NT2/D1 (cell line): ENCODE measurements at regions not wholly inside any gene's neighbourhood (a gene's known extent, or its start where the extent isn't known, plus 50 kb on each side); places are given as distances from the start of the nearest gene placed in this dataset.

ENCODE experiments used
- DNase-seq: peaks from one replicate; pipeline ENCODE4 v3.0.0-alpha.2; 2011; ENCODE audit warnings: low read depth, low spot score
- H3K27me3 ChIP-seq: 2 replicates; pipeline ENCODE4 v1.6.0; 2011; ENCODE audit warnings: mild to moderate bottlenecking; ENCODE audit not compliant: insufficient read length, insufficient read depth
- H3K36me3 ChIP-seq: 2 replicates; pipeline ENCODE4 v1.6.1; 2011; ENCODE audit warnings: mild to moderate bottlenecking, low read length, mixed read lengths; ENCODE audit not compliant: insufficient read depth, insufficient read length
- H3K4me1 ChIP-seq: 2 replicates; pipeline ENCODE4 v1.5.1; 2011; ENCODE audit not compliant: insufficient read depth, insufficient read length
- H3K4me3 ChIP-seq: 2 replicates; pipeline ENCODE4 v1.5.1; 2011; ENCODE audit warnings: low read depth; ENCODE audit not compliant: insufficient read length
- H3K9ac ChIP-seq: 2 replicates; pipeline ENCODE4 v1.6.0; 2011; ENCODE audit warnings: low read depth; ENCODE audit not compliant: insufficient read length
- H3K9me3 ChIP-seq: 2 replicates; pipeline ENCODE4 v1.5.1; 2011; ENCODE audit warnings: mild to moderate bottlenecking, low read length; ENCODE audit not compliant: insufficient read depth
- SUZ12 ChIP-seq: IDR thresholded peaks from 2 replicates; pipeline ENCODE4 v1.6.1; 2011; ENCODE audit not compliant: insufficient read length, insufficient read depth; ENCODE audit errors: extremely low read depth
- YY1 ChIP-seq: IDR thresholded peaks from 2 replicates; pipeline ENCODE4 v1.6.1; 2011; ENCODE audit not compliant: insufficient read length, insufficient read depth
- ZNF274 ChIP-seq: IDR thresholded peaks from 2 replicates; pipeline ENCODE4 v1.6.1; 2011; ENCODE audit warnings: mild to moderate bottlenecking, low read depth, low read length

DNA sequence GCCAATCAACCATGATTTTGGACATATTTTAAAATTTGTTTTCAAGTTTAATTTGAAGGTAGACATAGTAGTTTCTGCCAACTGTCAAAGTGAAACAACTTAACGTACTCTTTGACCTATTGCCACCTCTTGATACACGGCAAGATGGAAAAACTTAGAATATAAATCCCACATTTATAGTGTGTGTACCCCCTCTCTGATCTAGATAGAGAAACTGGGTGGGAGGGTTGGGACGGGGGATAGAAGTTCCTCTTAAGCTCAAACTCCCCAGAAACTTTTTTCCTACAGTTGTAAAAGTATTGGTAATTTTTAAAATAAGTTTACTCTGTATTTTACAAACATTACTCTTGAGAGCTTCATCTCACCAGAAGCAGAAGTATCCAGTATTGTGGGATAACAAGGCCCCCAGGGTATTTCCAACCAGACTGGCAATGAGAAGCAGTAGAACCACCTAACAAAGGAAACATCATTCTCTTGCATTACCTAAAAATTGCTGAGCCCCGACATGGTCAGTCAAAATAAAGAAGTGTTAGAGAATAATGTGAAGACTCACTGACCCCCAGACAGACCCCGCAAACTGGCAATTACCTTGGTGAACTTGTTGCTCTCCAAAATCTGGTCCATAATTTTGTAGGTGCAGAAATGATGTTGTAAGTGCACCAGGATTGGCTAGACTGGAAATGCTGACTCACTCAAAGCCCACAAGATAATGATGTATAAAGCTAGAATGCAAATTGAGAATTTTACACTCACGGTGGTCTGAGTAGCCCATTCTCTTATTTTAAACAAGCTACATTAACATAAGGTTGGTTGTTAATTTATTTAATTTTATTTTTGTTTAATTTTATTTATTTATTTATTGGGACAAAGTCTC is 74.7 kb upstream of the TNFAIP3 start:
- H3K36me3 ChIP-seq: no peaks in the 10 kb centered on the region
- no peaks in the 10 kb centered on the region for H3K27me3 ChIP-seq
- no peak overlapping the region for H3K4me3 ChIP-seq
- H3K4me1 ChIP-seq: no peaks in the 10 kb centered on the region
- no peak for TF ChIP-seq YY1
- no peak for TF ChIP-seq ZNF274
- no peak for TF ChIP-seq SUZ12
- no peak overlapping the region for H3K9ac ChIP-seq
- no peak for DNase-seq
- H3K9me3 ChIP-seq: no peaks in the 10 kb centered on the region

DNA sequence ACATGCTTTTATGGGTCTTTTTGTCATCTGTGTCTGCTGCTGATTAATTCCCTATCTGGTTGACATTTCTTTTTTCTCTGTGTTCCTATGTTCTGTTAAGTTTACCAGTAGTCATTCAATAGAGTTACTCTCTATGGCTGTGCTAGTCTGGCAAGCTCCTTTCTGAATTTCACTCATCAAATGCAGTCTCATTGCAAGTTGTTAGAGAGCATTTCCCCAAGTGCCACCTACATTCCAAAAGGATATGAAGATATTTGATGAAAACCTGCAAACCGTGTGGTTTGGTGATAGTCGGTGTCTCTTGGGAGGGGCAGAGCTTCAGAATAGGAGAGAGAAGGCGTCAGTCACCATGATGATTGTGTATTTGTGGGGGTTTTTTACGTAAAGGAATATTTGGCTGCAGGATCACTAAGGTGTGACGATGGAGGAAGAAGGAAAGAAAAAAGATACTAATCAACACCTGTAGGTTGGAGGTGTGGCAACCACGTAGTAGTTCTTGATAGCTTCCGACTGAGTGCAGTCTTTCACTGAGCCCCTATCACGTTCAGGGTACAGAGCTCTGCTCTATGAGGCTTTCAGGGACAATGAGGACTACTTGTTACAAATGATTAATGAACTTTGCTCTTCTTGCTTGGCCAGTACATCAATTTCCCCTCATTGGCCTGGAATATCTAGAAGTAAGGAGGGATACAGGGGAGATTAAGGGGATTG is 73.1 kb upstream of the TNFAIP3 start:
- Histone ChIP-seq H3K4me3 (no peak overlapping the region), H3K9ac (no peak overlapping the region), H3K36me3 (no peaks in the 10 kb centered on the region), H3K4me1 (no peaks in the 10 kb centered on the region), H3K9me3 (no peaks in the 10 kb centered on the region), H3K27me3 (no peaks in the 10 kb centered on the region)
- no peak for DNase-seq
- no peak for TF ChIP-seq YY1
- TF ChIP-seq ZNF274: no peak
- no peak for TF ChIP-seq SUZ12

GRCh38 chr6:137794516-137795201 is 72.4 kb upstream of the TNFAIP3 start:
- Histone ChIP-seq H3K36me3 (no peaks in the 10 kb centered on the region), H3K4me3 (no peak overlapping the region), H3K9me3 (no peaks in the 10 kb centered on the region), H3K9ac (no peak overlapping the region), H3K27me3 (no peaks in the 10 kb centered on the region), H3K4me1 (no peaks in the 10 kb centered on the region)
- no peak for TF ChIP-seq ZNF274
- no peak for DNase-seq

- Histone ChIP-seq H3K4me3 (no peak overlapping the region), H3K4me1 (no peaks in the 10 kb centered on the region), H3K36me3 (no peaks in the 10 kb centered on the region), H3K27me3 (no peaks in the 10 kb centered on the region), H3K9me3 (no peaks in the 10 kb centered on the region), H3K9ac (no peak overlapping the region)
- no peak for DNase-seq
- TF ChIP-seq ZNF274 (no peak), SUZ12 (no peak), YY1 (no peak)
These were observed 71.6 kb upstream of the TNFAIP3 start for GRCh38 chr6:137795501-137795900.

DNA sequence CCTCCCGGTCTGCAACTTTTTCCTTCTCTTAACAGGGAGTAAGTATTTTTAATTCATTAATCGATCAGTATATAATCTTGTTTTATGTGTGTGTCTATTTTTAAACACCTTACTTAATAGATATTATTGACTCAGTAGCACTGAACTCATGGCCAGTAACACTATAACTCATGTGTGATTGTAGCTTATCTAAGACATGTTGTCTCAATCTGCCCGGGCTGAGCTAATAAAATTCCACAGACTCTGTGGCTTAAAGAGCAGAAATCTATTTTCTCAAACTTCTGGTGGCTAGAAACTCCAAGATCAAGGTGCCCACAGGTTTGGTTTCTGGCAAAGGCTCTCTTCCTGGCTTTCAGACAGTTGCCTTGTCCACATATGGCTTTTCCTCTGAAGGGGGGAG is 68.8 kb upstream of the TNFAIP3 start:
- no peak overlapping the region for H3K4me3 ChIP-seq
- TF ChIP-seq ZNF274 (no peak), YY1 (no peak), SUZ12 (no peak)
- H3K4me1 ChIP-seq: no peaks in the 10 kb centered on the region

DNA sequence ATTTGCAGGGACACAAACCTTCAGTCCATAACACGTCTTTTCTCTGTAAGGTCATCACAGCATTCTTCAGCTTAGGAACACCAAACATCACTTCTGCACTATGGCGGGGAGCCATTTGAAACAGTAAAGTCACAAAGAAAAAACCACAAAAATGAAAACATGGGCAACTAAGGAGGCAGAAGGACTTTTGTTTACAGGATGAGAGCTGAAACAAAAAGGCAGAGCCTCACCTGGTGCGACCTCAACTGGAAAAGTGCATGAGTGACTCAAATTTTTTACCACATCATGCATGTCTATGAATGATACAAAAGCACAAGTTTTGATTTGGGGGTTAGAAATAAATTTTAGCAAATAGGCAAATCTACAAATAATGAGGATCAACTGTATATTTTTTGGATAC is 68.2 kb upstream of the TNFAIP3 start:
- Histone ChIP-seq H3K4me3 (no peak overlapping the region), H3K4me1 (no peaks in the 10 kb centered on the region), H3K9ac (no peak overlapping the region), H3K36me3 (no peaks in the 10 kb centered on the region), H3K9me3 (no peaks in the 10 kb centered on the region), H3K27me3 (no peaks in the 10 kb centered on the region)
- TF ChIP-seq ZNF274 (no peak), YY1 (no peak), SUZ12 (no peak)
- no peak for DNase-seq

More for the DNA sequence above, 68.8 kb upstream of the TNFAIP3 start:
- Histone ChIP-seq H3K36me3 (no peaks in the 10 kb centered on the region), H3K9ac (no peak overlapping the region), H3K9me3 (no peaks in the 10 kb centered on the region), H3K27me3 (no peaks in the 10 kb centered on the region)
- DNase-seq: no peak

- H3K4me3 ChIP-seq: no peak overlapping the region
- H3K36me3 ChIP-seq: no peaks in the 10 kb centered on the region
- H3K9ac ChIP-seq: no peak overlapping the region
- H3K27me3 ChIP-seq: no peaks in the 10 kb centered on the region
- TF ChIP-seq YY1 (no peak), ZNF274 (no peak), SUZ12 (no peak)
- peak; percentile 13 for DNase-seq
- H3K4me1 ChIP-seq: no peaks in the 10 kb centered on the region
- H3K9me3 ChIP-seq: no peaks in the 10 kb centered on the region
These were observed 67.0 kb upstream of the TNFAIP3 start for GRCh38 chr6:137799950-137800568.
